Brain microvascular endothelial cell (primary cell): ENCODE measurements at regions not wholly inside any gene's neighbourhood (a gene's known extent, or its start where the extent isn't known, plus 50 kb on each side); places are given as distances from the start of the nearest gene placed in this dataset.

Experiments
- DNase-seq: peaks from one replicate; pipeline ENCODE4 v3.0.0-alpha.2; 2020
- H3K27ac ChIP-seq: fragments of 250-450 bp; sonication (Bioruptor Pico); 2 replicates; pipeline ENCODE4 v1.5.1; 2020; ENCODE audit warnings: mild to moderate bottlenecking, moderate library complexity
- H3K27me3 ChIP-seq: fragments of 250-450 bp; sonication (Bioruptor Pico); replicated peaks from 2 replicates; pipeline ENCODE4 v1.5.1; 2020; ENCODE audit warnings: mild to moderate bottlenecking
- H3K36me3 ChIP-seq: fragments of 250-450 bp; sonication (Bioruptor Pico); replicated peaks from 2 replicates; pipeline ENCODE4 v1.5.1; 2020; ENCODE audit warnings: mild to moderate bottlenecking
- H3K4me3 ChIP-seq: 2 replicates; pipeline ENCODE4 v1.5.1; 2011; ENCODE audit warnings: low read depth, mild to moderate bottlenecking, control low read depth, low read length, moderate library complexity
- in situ Hi-C: cut with HindIII; loops from 2 replicates; pipeline ENCODE4 v1.10.0; 2017; ENCODE audit warnings: low sequenced_read_pairs, low pct_ligation_motif_present
- TF ChIP-seq, protein P1 (sequence below): IDR thresholded peaks from 2 replicates; pipeline ENCODE4 v1.5.1; 2011; ENCODE audit warnings: low read depth, mild to moderate bottlenecking, moderate library complexity, low read length, control low read depth, inconsistent platforms; ENCODE audit errors: missing control alignments

- Histone ChIP-seq H3K4me3 (no peak overlapping the region), H3K27ac (no peak overlapping the region), H3K27me3 (no peaks in the 10 kb centered on the region), H3K36me3 (no peaks in the 10 kb centered on the region)
- in situ Hi-C loops: no loop called here
- no peak for DNase-seq
- TF ChIP-seq, protein P1, sequence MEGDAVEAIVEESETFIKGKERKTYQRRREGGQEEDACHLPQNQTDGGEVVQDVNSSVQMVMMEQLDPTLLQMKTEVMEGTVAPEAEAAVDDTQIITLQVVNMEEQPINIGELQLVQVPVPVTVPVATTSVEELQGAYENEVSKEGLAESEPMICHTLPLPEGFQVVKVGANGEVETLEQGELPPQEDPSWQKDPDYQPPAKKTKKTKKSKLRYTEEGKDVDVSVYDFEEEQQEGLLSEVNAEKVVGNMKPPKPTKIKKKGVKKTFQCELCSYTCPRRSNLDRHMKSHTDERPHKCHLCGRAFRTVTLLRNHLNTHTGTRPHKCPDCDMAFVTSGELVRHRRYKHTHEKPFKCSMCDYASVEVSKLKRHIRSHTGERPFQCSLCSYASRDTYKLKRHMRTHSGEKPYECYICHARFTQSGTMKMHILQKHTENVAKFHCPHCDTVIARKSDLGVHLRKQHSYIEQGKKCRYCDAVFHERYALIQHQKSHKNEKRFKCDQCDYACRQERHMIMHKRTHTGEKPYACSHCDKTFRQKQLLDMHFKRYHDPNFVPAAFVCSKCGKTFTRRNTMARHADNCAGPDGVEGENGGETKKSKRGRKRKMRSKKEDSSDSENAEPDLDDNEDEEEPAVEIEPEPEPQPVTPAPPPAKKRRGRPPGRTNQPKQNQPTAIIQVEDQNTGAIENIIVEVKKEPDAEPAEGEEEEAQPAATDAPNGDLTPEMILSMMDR: no peak
These were observed 1247.8 kb upstream of the NXPH2 start for GRCh38 chr2:140027966-140028365.

GRCh38 chr2:140027320-140027719, 1247.1 kb upstream of the NXPH2 start:
- no peaks in the 10 kb centered on the region for H3K36me3 ChIP-seq
- no peak overlapping the region for H3K27ac ChIP-seq
- no peaks in the 10 kb centered on the region for H3K27me3 ChIP-seq
- TF ChIP-seq, protein P1: no peak
- in situ Hi-C loops: no loop called here
- DNase-seq: no peak
- no peak overlapping the region for H3K4me3 ChIP-seq

DNA sequence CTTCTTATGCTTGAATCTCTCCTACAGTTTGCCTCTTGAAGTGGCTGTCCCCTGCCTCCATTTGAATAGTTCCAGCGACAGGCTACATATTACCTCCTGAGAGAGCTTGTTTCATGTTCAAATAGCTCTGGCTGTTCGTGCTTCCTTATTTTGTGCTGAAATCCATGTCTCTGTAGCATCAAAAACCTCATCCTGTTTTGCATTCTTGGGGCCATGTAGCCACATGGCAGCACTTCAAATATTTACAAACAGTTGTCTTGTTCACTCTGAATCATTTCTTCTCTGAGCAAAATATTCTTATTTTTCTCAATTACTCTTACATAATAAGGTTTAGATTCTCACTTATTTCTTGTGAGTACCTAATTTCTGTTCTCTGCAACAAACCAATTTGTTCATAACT, 1243.1 kb upstream of the NXPH2 start:
- H3K4me3 ChIP-seq: no peak overlapping the region
- TF ChIP-seq, protein P1: no peak
- H3K27me3 ChIP-seq: no peaks in the 10 kb centered on the region
- no peak overlapping the region for H3K27ac ChIP-seq
- H3K36me3 ChIP-seq: no peaks in the 10 kb centered on the region
- in situ Hi-C loops: no loop called here
- DNase-seq: no peak

DNA sequence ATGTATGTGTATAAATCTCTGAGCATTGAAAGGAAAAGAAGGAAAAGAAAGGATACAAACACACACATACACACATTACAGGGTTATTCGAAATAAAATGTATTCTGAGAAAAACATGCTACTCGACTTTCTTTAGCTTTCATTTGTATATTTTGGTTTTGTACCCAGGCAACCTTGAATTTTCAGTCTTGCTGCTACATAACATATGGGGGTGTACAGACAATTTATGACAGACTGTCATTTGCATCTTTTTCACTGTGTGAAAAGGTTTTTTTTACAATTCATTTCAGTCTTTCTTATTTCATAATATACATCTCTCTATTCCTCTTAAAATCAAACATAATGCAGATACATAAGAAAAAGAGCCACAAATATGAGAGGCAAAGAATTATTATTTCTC, 1238.4 kb upstream of the NXPH2 start:
- Histone ChIP-seq H3K27me3 (no peaks in the 10 kb centered on the region), H3K4me3 (no peak overlapping the region), H3K36me3 (no peaks in the 10 kb centered on the region), H3K27ac (no peak overlapping the region)
- TF ChIP-seq, protein P1: no peak
- in situ Hi-C loops: no loop called here
- DNase-seq: no peak

DNA sequence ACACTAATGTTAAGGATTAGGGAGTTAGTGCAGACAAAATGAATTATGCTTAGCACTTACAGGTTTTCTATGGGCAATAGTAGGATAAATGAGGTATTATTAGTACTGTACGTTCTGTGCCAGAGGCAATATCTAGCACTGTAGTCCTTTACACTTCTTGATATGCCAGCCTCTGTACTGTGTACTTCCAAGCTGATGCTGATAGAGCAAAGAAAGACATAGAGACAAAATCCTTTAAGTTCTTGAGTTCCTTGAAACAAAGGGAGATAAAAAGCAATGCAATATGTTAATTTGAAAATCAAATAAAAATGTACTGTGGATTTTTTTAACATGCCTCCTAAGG, 1234.0 kb upstream of the NXPH2 start:
- TF ChIP-seq, protein P1: no peak
- Histone ChIP-seq H3K36me3 (no peaks in the 10 kb centered on the region), H3K27ac (no peak overlapping the region), H3K4me3 (no peak overlapping the region), H3K27me3 (no peaks in the 10 kb centered on the region)
- DNase-seq: no peak
- in situ Hi-C loops: no loop called here

DNA sequence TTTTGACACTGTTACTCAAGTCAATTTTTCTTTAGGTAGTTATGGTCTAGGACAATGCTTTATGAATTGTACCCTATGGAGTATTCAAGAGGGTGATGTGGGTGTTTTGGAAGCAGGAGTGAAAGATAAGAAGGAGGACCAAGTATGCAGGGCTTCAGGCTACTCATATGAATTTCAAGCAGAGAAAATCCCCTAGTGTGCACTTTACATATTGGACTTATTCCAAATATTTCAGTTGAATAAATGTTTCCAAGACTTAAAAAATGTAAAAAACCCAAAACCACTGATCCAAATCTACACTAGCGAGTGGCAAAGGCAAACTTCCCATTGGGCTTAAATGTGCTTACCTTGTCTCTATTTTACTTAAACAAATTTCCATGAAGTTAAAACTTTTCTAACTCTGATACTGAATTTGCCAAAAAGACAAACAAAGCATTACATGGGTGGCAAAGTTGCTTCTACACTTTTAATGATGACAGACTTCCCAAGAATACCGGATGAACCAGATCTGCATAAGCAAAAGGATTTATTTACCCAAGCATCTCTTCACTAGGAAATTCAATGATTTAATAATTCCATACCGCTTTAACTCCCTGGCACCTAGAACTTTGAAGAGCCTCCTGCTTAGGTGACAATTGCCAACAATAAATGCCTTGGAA, 1233.5 kb upstream of the NXPH2 start:
- in situ Hi-C loops: no loop called here

More for the DNA sequence above, 1233.5 kb upstream of the NXPH2 start:
- no peak for DNase-seq
- TF ChIP-seq, protein P1: no peak
- no peak overlapping the region for H3K4me3 ChIP-seq
- no peak overlapping the region for H3K27ac ChIP-seq
- H3K27me3 ChIP-seq: no peaks in the 10 kb centered on the region
- no peaks in the 10 kb centered on the region for H3K36me3 ChIP-seq
